HG02763 (cell line): ENCODE measurements at regions not wholly inside any gene's neighbourhood (a gene's known extent, or its start where the extent isn't known, plus 50 kb on each side); places are given as distances from the start of the nearest gene placed in this dataset.
"Not testable (repeated sequence)": the region's sequence is repeated elsewhere in the genome, so short reads cannot be mapped to it uniquely, and the experiment has no call there.

ENCODE experiments used
- ATAC-seq: cut with Tn5 transposase; IDR thresholded peaks from one replicate; pipeline ENCODE4 v1.9.1; 2021; ENCODE audit warnings: mild to moderate bottlenecking, moderate library complexity; ENCODE audit not compliant: unreplicated experiment

- ATAC-seq, result no peak
Observed at GRCh38 chrX:39261446-39262147, 460.3 kb downstream of the MID1IP1 start.

DNA sequence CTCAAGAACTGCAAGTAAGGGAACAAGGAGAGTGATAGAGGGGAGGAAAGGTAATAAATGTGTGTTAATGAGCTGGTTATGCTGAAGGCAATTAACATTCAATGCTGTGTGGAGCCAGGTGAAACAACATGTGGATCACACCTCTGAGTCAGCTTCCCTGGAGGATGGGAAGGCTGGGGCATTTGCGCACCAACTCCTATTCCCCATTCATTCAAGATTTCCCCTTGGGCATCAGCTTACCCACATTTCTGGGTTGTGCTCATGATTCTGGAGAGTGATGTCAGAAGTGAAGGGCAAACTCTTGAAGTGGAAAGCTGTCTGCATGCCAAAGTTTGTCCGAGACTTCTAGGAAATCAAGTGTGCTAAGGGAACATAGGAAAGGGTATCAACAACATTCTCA, 461.4 kb downstream of the MID1IP1 start:
- no peak for ATAC-seq

DNA sequence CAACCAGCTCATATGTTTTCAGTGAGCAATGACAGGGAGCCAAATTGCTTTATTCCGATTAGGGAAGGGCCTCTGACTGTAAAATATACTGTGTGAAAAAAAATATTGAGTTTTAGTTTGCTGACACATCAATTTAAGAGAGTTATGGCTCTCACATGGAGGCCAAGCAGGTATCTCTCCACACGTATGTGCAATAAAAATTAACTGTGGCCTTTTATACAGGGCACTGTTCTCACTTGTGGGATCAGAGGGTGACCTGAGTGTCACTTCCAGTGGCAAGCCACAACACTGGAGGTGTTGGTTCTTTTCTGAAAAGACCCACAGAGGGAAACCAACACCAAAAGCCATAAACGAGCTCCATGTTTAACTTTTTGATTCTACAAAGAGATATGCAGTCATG, 462.8 kb downstream of the MID1IP1 start:
- no peak for ATAC-seq

DNA sequence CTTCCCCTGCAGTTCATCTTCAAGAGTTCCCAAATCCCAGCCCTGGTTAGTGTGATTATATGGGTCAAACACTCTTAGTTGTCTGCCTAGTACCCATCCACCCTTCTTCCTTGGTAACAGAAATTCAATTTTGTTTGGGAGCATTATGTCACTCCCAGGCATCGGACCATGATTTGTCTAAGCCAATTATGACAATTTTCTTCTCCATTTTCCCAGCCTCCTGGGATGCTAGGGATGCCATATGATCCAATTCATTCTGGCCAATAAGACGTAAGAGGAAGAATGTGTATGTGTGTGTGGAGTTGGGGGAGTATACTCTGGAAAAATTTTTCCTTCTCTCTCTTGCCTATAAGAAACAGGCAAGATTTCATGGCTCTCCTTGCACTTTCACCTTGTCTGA, 465.9 kb downstream of the MID1IP1 start:
- no peak for ATAC-seq

GRCh38 chrX:39268207-39268606, 466.9 kb downstream of the MID1IP1 start:
- no peak for ATAC-seq

DNA sequence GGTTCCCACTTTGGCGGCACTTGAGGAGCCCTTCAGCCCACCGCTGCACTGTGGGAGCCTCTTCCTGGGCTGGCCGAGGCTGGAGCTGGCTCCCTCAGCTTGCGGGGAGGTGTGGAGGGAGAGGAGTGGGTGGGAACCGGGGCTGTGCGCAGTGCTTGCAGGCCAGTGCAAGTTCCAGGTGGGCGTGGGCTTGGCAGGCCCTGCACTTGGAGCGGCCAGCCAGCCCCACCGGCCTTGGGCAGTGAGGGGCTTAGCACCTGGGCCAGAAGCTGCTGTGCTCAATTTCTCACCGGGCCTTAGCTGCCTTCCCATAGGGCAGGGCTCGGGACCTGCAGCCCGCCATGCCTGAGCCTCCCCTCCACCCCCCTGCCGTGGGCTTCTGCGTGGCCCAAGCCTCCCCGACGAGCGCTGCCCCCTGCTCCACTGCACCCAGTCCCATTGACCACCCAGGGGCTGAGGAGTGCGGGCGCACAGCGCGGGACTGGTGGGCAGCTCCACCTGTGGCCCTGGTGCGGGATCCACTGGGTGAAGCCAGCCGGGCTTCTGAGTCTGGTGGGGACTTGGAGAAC, 474.3 kb downstream of the MID1IP1 start:
- ATAC-seq, result no peak

GRCh38 chrX:39277685-39278390, 476.6 kb downstream of the MID1IP1 start:
- not testable (repeated sequence) for ATAC-seq

DNA sequence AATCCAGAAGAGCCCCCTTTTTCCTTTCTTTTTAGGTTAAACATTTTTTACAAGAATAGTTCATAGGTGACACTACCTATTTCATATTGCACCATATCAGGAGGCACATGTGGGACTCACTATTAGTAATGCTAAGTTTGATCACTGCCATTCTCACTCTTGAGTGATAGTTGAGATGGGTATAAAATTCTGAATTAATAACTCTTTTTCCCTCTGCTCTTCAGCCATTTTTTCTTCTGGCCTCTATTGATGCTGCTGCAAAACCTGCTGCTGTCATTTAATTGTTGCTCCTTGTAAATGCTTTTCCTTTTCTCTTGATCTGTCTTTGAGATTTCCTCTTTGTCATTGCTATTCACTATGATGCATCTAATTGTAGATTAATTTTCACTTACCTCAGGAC, 482.0 kb downstream of the MID1IP1 start:
- ATAC-seq, result no peak

DNA sequence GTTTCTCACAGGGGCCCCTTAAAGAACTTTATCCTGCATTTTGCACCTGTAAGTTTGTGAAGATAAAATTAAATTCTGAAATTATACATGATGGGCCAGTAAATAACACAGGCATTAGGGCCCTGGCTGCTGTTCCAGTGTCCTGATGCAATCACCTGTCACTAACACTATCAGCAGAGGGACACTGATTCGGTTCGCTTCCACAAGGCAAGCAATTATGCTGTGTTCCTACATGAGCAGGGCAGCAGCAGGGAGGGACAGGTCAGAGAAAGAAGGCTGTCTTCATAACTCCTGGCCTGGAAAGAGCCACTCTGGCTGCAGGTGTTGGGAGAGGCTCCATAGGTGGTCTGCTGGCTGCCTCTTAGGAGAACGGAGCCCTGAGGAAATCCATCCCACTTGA, 487.3 kb downstream of the MID1IP1 start:
- no peak for ATAC-seq

DNA sequence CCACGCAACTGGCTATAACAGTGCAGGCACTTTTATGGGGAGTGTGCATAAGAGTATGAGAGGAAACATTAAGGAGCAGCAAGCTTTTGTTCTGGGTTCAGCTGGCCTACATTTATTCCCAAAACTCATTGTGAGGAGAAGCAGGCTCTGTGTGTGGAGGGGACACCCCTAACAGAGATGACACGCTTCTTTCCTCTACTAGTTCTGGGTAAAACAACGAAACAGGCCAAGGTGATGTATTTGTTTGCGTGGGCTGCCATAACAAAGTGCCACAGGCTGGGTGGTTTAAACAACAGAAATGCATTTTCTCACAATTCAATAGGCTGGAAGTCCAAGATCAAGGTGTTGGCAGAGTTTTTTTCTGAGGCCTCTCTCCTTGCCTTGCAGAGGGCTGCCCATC, 488.6 kb downstream of the MID1IP1 start:
- ATAC-seq, result no peak

GRCh38 chrX:39293203-39293602, 491.9 kb downstream of the MID1IP1 start:
- no peak for ATAC-seq

DNA sequence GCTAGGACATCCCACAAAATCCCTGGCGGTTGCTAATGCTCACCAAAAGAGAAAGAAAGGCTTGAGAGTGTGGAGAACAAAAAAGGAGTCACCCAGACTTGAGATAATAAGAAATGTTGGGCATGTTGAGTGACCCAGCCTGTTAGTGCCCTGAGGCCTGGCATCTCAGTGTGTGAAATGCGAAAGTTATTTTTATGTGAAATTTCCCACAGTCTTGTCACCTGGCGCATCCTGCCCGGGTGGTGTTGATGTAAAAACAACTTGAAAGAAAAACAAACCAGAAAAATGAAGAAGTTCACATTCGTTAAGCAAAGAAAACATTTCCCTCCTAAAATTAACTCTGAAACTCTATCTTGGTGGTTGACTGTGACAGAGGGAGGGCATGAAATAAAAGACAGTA, 495.2 kb downstream of the MID1IP1 start:
- ATAC-seq, result no peak

DNA sequence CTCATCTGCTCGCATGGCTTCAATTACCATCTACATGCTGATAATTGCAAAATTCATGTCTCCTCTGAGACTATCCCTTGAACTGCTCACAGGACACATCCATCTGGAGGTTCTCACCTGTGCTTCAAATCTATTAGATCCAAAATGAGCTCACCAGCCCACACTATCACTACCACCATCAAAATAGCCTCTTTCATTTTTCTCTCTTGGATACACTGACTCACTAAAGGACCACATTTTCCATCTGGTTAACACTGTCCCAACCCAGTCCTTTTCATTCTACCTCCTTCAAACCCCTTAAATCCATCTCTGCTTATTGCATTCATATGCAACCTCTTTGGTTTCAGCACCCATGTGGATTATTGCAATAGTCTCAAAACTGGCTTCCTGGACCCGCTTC, 497.6 kb downstream of the MID1IP1 start:
- no peak for ATAC-seq

DNA sequence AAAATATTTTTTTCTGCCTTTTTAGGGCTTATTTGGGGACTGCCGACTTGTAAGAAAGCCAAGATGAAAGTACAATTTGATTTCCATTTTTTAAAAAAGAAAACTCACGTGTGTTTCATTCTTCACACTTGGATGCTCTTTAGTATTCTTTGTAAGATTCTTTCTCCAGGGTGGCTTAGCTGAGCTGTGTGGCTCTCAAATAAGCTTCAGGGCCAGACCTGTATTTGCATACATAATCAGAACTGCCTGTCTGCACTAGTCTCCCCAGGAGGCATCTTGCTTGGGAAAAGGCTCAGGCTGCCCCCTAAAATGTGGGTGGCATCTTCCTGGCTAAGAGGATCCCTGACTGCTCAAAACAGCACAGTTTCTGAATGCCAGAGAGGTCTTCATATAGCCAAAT, 498.4 kb downstream of the MID1IP1 start:
- no peak for ATAC-seq

- ATAC-seq, result no peak
Observed at GRCh38 chrX:39301036-39301435, 499.8 kb downstream of the MID1IP1 start.

DNA sequence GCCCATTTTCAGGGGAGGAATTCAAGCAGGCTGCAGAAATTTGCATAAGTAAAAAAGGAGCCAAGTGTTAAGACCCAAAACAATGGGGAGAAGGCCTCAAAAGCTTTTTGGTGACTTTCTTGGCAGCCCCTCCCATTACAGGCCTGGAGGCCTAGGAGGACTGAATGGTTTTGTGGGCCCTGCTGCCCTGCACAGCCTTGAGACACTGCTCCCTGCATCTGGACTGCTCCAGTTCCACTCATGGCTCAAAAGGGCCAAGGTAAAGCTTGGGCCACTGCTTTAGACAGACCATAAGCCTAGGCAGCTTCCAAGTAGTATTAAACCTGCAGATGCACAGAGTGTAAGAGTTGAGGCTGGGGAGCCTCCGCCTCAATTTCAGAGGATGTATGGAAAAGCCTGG, 501.6 kb downstream of the MID1IP1 start:
- no peak for ATAC-seq

DNA sequence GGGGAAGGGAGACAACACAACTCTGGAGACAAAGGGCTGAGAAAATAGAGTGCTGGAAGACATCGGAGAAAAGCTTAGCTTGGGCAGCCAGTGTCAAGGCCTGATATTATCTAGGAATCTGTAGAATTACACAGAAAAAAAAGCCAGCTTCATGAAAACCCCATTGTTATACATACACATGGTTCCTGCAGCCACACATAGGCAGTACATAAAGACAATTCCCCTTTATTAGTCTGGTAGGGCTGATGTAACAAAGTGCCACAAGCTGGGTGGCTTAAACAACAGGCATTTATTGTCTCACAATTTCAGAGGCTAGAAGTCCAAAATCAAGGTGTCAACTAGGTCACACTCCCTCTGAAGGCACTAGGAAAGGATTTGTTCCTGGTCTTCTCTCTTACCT, 503.5 kb downstream of the MID1IP1 start:
- ATAC-seq, result no peak

GRCh38 chrX:39307488-39307887, 506.2 kb downstream of the MID1IP1 start:
- no peak for ATAC-seq

DNA sequence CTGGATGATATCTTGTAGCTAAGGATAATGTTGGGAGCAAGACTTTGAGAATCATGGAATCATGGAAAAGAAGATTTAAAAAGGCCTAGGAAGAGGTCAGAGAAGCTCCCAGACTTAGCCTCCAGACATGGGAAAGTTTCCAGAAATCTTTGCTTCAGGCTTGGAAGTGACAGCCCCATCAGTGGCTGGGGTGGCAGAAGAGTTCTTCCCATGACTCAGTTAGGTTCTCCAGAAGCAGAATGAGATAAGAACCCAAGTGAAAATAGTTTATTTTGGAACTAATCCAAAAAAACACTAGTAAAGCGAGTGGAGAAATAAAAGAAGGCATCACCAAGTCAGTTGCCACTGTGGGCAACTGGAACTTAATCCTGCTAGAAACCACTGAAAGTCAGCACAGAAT, 506.9 kb downstream of the MID1IP1 start:
- no peak for ATAC-seq

GRCh38 chrX:39309018-39309635, 507.9 kb downstream of the MID1IP1 start:
- ATAC-seq, result no peak

- ATAC-seq, result no peak
Observed at GRCh38 chrX:39309721-39310152, 508.5 kb downstream of the MID1IP1 start.

DNA sequence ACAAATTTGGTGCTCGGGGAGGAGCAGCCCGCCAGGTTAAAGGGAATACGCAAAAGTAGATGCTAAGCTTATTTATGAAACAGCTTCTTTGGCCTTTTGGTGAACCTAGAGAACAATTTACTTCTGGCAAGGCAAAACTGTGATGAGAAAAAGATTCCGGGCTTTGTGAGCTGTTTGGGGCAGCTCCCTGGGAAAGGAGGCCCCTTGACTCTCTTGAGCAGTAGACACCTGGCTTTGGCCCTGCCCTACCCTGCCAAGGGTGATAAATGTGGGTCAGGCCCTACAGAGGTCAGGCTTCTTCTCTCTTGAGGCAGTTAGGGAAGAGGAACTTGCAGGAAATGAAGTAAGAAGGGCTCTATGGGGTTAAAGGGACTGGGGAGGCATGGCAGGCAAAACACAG, 509.6 kb downstream of the MID1IP1 start:
- ATAC-seq, result no peak
